GM23338 (cell line): ENCODE measurements at regions not wholly inside any gene's neighbourhood (a gene's known extent, or its start where the extent isn't known, plus 50 kb on each side); places are given as distances from the start of the nearest gene placed in this dataset.

ENCODE experiments used
- POLR2AphosphoS5 ChIP-seq: IDR thresholded peaks from 2 replicates; pipeline ENCODE4 v1.6.1; 2016; ENCODE audit warnings: antibody characterized with exemption, low read depth
- TF ChIP-seq, protein P1 (sequence below), 2 experiments: fragments of 200-600 bp in 1 of 2; sonication (generic) in 1 of 2; conservative IDR thresholded peaks; 2 replicates each; pipeline versions ENCODE4 v1.5.1 to v1.6.1; 2016 to 2017; ENCODE audit warnings: antibody characterized with exemption in 2 of 2, low read depth in 2 of 2, mild to moderate bottlenecking in 2 of 2, moderate library complexity in 1 of 2
- TF ChIP-seq, protein P2 (sequence below): IDR thresholded peaks from one replicate; pipeline ENCODE4 v1.6.1; 2018; ENCODE audit warnings: antibody characterized with exemption; ENCODE audit not compliant: unreplicated experiment
- TF ChIP-seq, protein P3 (sequence below): IDR thresholded peaks from 2 replicates; pipeline ENCODE4 v1.6.1; 2016; ENCODE audit warnings: antibody characterized with exemption

DNA sequence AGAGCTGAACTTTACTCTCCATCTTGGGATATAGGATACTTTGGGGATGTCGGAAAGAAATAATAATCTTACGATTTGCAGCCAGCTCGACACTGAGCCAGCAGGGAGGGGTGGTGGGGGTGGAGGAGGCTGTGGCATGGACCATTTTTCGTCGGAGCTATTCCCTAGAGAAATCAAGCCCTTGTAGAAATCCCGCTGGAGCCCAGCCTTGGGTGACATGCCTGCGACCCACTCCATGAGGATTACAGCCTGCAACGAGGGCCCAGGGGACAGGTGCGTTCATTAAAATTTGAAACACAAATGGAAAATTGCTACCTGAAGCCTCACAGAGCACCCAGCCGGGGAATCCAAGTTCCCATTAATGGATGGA lies 82.8 kb upstream of the GSE1 start:
- TF ChIP-seq, protein P1, sequence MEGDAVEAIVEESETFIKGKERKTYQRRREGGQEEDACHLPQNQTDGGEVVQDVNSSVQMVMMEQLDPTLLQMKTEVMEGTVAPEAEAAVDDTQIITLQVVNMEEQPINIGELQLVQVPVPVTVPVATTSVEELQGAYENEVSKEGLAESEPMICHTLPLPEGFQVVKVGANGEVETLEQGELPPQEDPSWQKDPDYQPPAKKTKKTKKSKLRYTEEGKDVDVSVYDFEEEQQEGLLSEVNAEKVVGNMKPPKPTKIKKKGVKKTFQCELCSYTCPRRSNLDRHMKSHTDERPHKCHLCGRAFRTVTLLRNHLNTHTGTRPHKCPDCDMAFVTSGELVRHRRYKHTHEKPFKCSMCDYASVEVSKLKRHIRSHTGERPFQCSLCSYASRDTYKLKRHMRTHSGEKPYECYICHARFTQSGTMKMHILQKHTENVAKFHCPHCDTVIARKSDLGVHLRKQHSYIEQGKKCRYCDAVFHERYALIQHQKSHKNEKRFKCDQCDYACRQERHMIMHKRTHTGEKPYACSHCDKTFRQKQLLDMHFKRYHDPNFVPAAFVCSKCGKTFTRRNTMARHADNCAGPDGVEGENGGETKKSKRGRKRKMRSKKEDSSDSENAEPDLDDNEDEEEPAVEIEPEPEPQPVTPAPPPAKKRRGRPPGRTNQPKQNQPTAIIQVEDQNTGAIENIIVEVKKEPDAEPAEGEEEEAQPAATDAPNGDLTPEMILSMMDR (conservative IDR thresholded peaks at IDR 0.05; ENCODE audit: low read depth in 2 of 2): no peak
- TF ChIP-seq, protein P2, sequence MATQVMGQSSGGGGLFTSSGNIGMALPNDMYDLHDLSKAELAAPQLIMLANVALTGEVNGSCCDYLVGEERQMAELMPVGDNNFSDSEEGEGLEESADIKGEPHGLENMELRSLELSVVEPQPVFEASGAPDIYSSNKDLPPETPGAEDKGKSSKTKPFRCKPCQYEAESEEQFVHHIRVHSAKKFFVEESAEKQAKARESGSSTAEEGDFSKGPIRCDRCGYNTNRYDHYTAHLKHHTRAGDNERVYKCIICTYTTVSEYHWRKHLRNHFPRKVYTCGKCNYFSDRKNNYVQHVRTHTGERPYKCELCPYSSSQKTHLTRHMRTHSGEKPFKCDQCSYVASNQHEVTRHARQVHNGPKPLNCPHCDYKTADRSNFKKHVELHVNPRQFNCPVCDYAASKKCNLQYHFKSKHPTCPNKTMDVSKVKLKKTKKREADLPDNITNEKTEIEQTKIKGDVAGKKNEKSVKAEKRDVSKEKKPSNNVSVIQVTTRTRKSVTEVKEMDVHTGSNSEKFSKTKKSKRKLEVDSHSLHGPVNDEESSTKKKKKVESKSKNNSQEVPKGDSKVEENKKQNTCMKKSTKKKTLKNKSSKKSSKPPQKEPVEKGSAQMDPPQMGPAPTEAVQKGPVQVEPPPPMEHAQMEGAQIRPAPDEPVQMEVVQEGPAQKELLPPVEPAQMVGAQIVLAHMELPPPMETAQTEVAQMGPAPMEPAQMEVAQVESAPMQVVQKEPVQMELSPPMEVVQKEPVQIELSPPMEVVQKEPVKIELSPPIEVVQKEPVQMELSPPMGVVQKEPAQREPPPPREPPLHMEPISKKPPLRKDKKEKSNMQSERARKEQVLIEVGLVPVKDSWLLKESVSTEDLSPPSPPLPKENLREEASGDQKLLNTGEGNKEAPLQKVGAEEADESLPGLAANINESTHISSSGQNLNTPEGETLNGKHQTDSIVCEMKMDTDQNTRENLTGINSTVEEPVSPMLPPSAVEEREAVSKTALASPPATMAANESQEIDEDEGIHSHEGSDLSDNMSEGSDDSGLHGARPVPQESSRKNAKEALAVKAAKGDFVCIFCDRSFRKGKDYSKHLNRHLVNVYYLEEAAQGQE: no peak
- TF ChIP-seq POLR2AphosphoS5: no peak
- TF ChIP-seq, protein P3, sequence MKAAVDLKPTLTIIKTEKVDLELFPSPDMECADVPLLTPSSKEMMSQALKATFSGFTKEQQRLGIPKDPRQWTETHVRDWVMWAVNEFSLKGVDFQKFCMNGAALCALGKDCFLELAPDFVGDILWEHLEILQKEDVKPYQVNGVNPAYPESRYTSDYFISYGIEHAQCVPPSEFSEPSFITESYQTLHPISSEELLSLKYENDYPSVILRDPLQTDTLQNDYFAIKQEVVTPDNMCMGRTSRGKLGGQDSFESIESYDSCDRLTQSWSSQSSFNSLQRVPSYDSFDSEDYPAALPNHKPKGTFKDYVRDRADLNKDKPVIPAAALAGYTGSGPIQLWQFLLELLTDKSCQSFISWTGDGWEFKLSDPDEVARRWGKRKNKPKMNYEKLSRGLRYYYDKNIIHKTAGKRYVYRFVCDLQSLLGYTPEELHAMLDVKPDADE: no peak
